Activated CD4-positive, alpha-beta T cell treated with anti-CD3 and anti-CD28 coated beads, Interleukin-2, amount 50 U/mL, for 16 hours (primary cell): ENCODE measurements at regions not wholly inside any gene's neighbourhood (a gene's known extent, or its start where the extent isn't known, plus 50 kb on each side); places are given as distances from the start of the nearest gene placed in this dataset.

Experiments
- DNase-seq: peaks from one replicate; pipeline ENCODE4 v3.0.0-alpha.2; 2020

DNA sequence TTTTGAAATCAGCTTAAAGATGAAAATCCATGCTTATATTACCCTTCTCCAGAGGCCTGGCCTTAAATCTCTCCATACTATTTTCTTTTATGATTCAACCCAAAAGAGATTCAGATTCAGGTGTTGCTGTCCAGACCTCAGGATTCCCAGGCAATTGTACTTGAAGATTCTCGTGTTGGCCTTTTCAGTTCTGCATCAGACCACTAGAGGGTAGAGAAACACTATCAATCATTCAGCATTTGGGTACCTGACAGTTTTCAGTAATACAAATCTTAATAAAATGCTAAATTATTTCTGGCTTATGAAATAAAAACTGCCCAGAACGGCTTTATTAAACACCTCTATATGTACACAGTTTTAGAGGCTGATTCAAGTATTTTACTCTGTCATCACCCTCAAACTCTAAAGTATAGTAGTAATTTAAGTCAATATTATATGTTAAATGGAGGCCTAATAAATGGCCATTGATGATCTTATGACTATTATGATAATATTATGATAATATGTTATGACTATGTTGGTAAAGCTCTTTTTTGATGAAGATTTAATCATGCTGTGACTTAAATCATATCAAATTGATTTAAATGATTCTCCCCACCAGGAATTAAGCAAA, 301.1 kb downstream of the DUSP6 start:
- DNase-seq: peak; percentile 69

DNA sequence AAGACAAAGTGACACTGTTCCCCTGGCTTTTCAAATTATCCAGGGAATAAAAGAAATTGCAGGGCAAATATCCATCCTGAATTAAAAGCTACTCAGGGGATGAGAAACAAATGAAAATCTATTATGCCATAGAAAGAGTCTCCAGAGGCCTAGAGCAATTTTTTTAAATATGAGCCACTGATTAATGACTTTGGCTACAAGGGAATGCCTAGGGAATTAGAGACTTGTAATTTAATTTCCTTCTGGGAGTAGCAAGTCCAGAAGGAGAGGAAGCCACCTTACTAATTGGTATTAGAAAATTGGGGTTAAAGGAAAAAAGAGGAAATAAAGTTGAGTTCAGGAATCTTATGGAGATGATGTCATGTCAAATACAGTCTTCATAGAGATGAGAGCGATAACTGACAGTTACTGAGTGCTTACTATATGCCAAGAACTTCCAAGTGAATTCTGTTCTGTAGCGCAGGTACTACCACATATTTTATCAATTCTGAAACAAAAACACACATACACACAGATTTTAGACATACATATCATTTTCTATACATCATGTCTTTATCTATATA, 304.4 kb downstream of the DUSP6 start:
- DNase-seq: no peak

DNA sequence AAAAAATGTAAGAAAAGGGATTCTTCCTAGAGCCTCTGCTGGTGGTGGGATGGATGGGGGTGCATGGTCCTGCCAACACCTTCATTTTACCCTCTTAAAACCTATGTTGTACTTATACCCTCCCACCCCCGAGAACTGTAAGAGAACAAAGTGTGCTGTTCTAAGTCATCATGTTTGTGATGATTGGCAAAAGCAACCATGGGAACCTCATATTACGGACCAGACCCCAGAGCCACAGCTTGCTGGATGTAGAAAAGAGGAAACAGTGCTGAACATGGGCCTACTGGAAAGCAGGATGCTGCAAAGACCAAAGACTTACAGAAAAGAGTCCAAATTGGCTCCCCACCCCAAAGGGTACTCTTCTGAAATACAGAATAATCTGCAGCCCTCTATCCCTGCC, 311.2 kb downstream of the DUSP6 start:
- DNase-seq: no peak

DNA sequence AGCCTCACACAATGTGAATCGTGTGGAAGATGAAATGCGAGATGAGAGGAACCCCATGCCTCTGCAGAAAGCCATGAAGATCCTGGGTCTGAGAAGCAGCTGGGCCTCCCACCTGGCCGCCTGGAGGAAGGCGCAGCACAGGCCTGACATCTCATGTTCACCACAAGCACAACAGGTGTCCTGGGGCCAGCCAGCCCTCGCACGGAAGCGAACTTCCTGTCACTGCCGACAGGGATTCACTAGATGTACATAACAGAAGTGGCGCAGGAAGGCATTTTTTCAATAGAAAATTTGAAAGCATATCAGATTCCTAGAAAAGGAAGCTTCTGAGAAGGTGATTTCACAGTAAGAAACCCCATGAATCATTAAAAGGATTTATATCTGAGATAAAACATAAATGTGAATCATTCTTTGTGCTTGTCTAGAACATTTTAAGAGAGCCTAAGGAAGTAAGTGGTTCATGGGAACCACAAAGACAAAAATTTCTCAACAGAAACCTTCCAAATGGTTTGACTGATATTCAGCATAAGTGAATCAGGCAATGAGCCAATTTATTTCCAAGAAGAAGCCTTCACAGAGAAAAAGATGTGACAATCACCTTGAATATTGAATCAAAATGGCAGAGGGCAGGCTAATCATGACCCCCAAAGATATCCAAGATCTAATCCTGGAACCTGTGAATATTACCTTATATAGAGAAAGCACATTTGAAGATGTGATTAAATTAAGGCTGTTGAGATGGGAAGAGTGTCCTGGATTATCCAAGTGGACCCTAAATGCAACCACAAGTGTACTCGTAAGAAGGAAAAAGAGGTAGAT, 311.9 kb downstream of the DUSP6 start:
- DNase-seq: peak; percentile 95

DNA sequence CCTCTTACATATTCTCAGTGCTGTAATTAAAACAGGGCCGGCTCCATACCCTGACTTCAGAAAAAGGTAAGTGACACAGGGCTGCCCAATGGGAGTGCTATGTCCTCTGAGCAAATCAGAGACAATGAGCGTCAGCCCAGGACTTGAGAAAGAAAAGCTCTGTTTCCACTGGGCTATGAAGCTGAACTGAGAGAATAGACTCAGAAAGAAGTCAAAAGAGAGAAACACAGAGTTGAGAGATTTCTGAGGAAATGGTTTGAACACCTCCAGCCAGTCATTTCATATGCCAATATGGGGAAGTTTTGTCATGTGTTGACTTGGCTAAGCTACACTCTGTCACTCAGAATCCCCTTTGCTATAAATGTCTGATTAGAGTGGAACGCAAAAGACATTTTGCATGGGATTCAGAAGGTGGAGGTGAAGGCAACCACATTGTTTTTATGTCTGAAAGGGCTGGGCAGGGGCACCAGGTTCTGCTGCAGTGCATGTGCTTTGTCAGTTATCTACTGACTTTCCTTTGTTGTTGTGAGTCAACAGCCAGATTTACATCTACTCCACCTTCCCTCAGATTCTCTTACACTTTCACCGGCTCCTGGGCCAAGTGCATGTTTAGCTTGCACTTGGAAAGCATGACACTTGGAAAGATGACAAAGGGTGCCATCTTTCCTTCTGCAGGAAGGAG, 313.3 kb downstream of the DUSP6 start:
- DNase-seq: peak; percentile 72

DNA sequence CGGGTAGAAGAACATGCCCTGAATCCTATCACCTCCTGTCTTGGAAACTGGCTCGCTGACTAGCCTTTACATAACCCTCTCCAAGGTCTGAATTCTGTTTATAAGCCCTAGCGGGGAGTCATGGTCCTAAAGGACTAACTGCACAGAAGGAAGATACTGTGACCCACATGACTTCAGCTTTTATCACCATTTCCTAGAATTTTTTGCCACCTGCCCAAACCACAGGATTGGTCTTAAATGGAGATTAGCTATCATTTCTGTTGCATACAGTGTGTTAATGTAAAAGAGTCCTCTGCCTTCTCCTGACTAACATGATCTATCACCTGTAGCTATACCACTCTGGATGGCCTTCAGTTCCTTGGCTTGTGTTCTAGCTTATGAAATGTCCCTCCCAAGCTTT, 319.2 kb downstream of the DUSP6 start:
- no peak for DNase-seq

DNA sequence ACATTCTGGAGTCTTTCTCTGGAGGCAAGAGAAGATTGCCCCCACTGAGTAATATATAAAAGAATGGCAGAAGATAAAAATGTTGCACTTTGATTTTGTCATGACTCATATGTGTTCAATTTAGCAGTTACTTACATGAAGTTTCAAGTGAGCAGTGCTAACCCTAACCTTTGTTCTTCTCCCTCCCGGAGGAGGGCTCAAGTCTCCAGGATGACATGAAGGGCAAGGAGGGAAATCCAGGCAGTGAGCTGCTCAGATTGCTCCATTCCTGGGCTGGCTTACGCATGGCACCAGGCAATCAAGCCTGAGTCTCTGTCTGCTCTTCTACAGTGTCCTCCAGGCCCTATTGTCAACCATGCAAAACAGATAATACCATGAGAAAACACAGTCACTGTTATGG, 322.3 kb downstream of the DUSP6 start:
- DNase-seq: no peak

DNA sequence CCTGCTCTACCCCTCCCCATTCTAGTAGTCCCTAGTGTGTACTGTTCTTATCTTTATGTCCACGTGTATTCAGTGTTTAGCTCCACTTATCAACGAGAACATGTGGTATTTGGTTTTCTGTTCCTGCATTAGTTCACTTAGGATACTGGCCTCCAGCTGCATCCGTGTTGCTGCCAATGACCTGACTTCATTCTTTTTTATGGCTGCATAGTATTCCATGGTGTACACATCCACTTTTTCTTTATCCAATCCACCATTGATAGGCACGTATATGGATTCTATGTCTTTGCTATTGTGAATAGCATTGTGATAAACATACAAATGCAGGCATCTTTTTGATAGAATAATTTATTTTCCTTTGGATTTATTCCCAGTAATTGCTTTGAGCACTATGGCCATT, 327.7 kb downstream of the DUSP6 start:
- DNase-seq: no peak

DNA sequence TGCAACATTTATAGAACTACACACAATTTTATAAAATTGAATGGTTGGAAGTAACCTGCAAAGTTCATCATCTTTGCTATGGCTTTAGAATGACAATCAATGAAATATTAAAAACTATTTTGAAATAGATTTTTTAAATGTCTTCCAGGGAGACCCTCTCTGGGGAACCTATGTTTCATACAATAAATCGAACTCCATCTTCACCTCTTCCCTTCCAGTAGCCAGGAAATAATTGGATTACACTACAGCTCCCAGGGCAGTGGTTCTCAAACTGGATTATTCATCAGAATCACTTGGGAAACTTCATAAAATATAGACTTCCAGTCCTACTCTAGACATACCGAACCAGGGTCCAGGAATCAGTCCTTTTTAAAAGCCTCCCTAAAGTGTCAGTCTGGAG, 328.4 kb downstream of the DUSP6 start:
- no peak for DNase-seq

DNA sequence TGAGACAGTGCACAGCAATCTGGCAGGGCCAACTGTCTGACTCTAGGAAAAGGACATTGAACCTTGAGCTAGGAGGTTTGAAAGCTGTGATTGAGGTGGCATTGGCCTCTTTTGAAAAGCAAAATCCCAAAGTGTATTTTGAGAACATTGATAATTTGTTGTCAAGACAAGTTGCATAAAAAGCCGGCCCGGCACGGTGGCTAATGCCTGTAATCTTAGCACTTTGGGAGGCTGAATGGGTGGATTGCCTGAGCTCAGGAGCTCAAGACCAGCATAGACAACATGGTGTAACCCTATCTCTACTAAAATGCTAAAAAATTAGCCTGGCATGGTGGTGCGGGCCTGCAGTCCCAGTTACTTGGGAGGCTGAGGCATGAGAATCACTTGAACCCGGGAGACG, 331.6 kb downstream of the DUSP6 start:
- no peak for DNase-seq

DNA sequence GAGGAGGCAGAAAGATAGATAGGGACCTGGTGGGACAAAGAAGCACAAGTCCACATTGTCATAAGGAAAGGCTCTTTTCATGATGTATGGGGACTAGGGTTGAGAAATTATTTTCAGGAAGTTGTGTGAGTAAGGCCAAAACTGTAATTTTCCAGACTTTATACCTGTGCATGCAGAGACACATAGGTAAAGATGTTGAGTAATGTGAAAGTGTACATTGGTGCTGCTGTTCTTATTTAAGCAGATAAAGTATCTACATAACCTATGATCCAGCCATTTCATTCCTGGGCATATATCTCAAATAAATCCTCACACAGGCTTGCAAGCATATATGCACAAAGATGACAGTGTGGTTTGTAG, 332.2 kb downstream of the DUSP6 start:
- no peak for DNase-seq

DNA sequence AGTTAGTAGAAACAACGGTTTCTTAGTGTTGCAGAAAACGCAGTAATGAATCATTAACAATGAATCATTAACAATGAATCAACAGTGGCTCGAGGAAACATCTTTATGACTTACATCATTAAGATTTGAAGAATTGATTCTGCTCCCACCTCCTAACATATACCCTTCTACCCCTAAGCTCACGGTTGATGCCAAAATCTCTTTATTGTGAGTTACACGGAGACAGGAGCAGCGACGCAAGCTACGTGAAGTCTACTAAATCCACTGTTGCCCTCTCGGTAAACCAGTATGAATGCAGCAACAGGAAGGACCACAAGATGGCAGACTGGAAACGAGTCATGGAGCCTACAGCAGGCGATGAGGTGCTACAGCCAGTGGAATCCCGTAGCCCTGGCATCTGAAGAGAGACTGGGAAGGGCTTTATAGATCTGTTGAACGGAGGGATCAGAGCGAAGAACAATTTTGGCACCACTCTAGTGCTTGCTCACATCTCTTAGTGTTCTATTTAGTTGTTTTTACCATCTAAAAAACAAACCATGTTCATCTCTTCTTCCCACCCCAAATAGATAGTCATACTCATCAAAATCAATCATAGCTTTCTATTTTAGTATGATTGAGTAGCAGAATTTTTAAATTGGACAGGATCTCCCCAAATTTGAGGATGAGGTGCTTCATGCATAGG, 332.7 kb downstream of the DUSP6 start:
- DNase-seq: peak; percentile 87

DNA sequence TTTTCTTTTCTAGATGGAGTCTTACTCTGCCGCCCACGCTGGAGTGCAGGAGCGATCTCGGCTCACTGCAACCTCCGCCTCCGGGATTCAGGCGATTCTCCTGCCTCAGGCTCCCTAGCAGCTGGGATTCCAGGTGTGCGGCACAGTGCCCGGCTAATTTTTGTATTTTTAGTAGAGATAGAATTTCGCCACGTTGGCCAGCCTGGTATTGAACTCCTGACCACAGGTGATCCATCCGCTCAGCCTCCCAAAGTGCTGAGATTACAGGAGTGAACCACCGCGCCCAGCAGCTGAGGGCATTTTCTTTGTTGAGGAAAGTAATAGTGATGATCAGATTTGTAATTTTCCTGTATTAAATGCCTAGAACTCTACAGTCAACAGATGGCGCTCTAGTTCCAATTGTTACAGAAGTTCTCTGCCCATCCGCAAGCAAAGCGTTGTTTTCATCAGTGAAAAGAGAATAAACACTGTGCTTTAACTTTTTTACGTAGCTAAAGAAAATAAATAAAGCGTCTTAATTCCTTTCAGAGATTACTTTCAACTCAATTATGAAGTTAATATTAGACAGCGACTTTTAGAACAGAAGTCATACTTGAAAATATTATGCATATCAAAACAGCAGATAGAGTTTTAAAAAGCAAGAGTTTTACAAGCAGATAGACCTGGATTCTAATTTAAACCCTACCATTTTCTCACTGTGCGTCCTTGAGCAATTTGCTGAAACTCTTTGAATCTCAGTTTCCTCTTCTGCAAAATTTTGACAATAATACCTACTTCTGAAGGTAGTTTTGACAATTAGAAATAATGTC, 335.1 kb downstream of the DUSP6 start:
- DNase-seq: peak; percentile 77

DNA sequence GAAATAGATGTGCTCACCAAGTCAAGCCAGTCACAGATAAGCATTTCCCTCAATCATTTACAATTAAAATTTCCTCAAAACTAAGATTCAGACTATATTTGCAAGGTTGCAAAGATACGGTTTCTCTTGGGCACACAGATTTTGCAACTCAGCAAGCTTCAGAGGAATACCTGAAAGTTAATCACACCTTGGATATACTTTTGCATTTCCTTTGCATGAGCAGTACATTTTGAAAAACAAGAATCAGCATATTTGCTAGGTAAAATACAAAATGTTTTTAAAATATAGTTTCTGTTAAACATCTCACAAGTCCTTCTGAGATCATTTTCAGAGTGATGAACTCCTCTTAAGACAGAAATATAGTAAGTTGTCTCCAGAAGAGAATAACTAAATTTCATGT, 336.9 kb downstream of the DUSP6 start:
- no peak for DNase-seq

DNA sequence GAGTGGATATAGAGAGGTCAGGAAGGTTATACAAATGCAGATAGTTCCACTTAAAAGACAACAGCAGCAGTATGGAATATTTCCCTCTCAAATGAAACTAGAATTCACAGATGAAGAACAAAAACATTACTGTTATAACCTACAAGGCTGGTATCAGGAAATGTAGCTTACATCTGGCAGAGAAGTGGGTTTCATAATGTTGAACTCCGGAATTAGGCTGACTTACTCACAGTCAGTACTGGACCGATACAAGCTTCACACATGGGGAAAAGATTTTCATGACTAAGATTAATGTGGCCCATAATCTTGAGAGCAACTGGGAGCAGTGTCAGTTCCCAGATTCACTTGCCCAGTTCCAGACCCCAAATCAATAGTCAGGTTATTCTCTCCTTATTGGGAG, 353.9 kb downstream of the DUSP6 start:
- no peak for DNase-seq

DNA sequence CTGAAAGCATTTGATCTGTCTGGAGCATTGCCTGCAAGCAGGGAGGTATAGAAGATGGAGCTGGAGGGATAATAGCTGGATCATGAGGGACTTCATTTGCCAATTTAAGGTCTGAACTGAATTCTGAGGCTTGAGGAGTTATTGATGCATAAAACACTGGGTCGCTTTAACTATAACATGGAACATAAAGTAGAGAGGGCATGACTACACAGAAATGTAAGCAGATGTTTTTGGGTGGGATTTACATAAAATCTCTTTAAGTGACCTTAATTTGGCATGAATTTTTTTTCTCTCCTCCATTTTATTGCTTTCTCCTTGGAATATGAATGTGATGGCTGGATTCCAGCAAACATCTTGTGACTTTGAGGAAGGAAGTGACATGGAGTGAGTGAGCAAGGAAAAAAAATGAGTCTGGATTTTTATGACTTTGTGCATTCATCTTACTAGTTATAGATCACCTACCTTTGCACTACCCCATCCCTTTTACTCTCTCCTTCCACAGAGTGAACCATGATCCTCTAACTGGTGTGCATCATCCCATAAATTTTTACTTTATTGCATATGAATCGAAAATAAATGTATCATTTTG, 356.0 kb downstream of the DUSP6 start:
- no peak for DNase-seq

DNA sequence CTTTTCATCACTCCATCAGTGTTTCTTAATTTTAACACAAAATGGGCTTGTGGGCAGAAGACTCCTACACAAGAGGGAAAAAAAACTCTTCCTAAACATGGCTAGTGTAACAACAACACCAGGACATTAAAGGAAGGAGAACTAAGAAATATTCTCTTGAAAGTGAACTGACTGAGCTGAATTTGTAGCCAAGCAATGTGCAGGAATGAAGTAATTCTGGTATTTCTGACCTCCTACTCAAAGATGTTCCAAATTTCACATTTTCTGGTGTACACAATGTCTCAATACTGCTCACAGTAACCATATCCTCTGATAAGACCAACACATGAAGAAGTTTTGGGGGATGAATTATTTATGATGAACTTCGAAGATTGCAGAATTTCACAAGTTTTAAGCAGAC, 357.3 kb downstream of the DUSP6 start:
- no peak for DNase-seq

DNA sequence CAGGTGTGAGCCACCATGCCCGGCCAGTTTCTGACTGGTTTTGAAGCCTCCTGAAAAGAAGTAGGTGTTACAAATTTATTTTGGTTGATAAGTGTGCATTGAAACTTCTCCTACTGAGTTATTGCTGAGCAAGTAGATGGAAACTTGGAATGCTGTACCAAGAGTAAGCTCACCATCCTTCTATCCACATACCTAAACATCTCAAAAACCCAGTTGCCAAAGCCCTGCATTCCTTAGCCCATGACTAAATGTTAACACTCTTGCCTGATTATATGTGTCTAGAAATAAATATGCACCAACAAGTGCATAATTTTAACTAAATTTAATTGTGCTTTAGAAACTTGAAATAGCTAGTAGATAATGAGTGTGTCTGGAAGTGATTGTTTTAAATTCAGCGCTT, 357.8 kb downstream of the DUSP6 start:
- no peak for DNase-seq

DNA sequence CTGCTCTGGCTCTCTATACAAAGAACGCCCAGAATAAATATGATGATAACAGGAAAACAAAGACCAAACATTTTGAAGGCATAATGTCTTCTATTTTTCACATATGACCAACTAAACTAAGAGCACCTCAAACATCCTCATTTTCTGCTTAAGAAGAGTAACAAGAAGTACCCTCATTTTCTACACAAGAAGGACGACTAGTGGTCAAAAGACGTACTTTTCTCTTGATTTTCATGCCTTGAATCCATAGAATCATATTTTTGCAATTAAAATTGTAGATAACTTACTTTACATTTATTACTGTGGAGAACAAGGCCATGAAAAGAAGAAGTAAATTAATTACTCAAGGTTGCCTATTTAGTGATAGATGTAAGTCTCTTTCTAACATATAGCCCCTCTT, 358.6 kb downstream of the DUSP6 start:
- peak; percentile 6 for DNase-seq

DNA sequence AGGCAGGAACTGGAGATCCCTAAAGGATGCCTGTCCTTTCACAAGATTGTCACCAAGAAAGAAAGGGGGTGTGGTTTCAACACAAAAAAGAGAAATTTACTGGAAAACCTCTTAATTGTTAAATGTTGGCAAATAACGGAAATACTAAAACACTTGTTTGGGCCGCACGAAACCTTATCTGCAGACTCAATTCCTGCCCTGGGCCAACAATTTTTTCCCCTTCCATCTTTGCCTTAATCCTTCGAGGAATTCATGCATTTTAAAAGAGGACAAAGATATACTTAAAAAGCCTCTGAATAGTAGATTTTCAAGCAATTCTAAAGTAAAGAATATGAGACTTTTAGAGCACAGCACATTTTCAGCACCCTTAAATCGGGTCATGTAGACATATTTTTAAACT, 366.2 kb downstream of the DUSP6 start:
- DNase-seq: no peak

DNA sequence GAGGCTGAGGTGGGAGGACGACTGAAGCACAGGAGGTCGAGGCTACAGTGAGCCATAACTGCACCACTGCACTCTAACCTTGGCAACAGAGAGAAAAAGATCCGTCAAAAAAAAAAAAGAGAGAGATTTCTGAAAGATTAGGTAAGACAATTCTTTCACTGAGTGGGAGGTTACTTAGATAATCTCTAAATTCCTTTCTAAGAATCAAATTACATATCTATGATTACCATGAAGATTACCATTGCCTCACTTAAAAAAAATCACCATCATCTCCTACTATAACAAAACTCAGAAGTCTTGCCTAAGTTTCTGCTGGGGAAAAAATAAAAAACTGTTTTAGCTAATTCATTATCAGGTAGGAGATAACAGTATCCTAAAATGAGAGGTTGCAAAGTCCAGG, 366.7 kb downstream of the DUSP6 start:
- DNase-seq: no peak

DNA sequence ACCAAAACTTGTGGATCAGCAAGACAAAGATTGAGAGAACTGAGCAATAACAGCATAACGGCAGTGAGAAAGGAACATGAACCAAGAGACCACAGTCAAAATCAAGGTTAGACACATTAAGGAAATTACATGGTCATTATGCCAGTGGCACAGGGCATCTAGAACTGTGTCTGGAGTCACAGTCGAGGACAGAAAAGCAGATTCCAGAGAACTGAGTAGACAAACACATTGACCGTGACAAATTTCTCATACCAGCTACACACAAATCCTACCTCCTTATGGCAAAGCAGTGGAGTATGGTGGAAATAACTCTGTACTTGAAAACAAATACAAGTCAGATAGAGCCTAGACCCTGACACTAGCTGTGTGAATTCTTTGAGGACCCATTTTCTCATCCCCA, 367.3 kb downstream of the DUSP6 start:
- no peak for DNase-seq
